Fibroblast of peridontal ligament (primary cell): ENCODE measurements at regions not wholly inside any gene's neighbourhood (a gene's known extent, or its start where the extent isn't known, plus 50 kb on each side); places are given as distances from the start of the nearest gene placed in this dataset.

Source experiments
- DNase-seq: peaks from one replicate; pipeline ENCODE4 v3.0.0-alpha.2; 2010; ENCODE audit errors: extremely low read depth

GRCh38 chr5:73311291-73312110 lies 137.1 kb downstream of the FOXD1 start:
- DNase-seq: peak; percentile 67

- DNase-seq: no peak
These were observed 134.8 kb downstream of the TMEM174 start for GRCh38 chr5:73307645-73308355.

- DNase-seq: no peak
These were observed 133.8 kb downstream of the TMEM174 start for GRCh38 chr5:73306741-73307275.

- no peak for DNase-seq
These were observed 133.2 kb downstream of the TMEM174 start for GRCh38 chr5:73306078-73306719.

- DNase-seq: no peak
These were observed 132.4 kb downstream of the TMEM174 start for GRCh38 chr5:73305386-73305785.

- peak; percentile 59 for DNase-seq
These were observed 131.4 kb downstream of the TMEM174 start for GRCh38 chr5:73304381-73304780.

- no peak for DNase-seq
These were observed 130.4 kb downstream of the TMEM174 start for GRCh38 chr5:73303148-73304079.

GRCh38 chr5:73302797-73303147 lies 129.8 kb downstream of the TMEM174 start:
- DNase-seq: no peak

- DNase-seq: no peak
These were observed 128.4 kb downstream of the TMEM174 start for GRCh38 chr5:73301208-73301901.

GRCh38 chr5:73300337-73301207 lies 127.6 kb downstream of the TMEM174 start:
- no peak for DNase-seq

- peak; percentile 56 for DNase-seq
These were observed 126.8 kb downstream of the TMEM174 start for GRCh38 chr5:73299665-73300336.

- DNase-seq: peak; percentile 92
These were observed 126.0 kb downstream of the TMEM174 start for GRCh38 chr5:73298772-73299630.

GRCh38 chr5:73298251-73298771 lies 125.3 kb downstream of the TMEM174 start:
- no peak for DNase-seq

- DNase-seq: no peak
These were observed 124.4 kb downstream of the TMEM174 start for GRCh38 chr5:73297430-73297829.

GRCh38 chr5:73296772-73297171 lies 123.8 kb downstream of the TMEM174 start:
- peak; percentile 45 for DNase-seq

GRCh38 chr5:73295921-73296320 lies 122.9 kb downstream of the TMEM174 start:
- DNase-seq: no peak

- no peak for DNase-seq
These were observed 122.5 kb downstream of the TMEM174 start for GRCh38 chr5:73295447-73295846.
